ENCODE measurements at regions not wholly inside any gene's neighbourhood (a gene's known extent, or its start where the extent isn't known, plus 50 kb on each side); places are given as distances from the start of the nearest gene placed in this dataset.
"Not testable (repeated sequence)": the region's sequence is repeated elsewhere in the genome, so short reads cannot be mapped to it uniquely, and the experiment has no call there.

DNA sequence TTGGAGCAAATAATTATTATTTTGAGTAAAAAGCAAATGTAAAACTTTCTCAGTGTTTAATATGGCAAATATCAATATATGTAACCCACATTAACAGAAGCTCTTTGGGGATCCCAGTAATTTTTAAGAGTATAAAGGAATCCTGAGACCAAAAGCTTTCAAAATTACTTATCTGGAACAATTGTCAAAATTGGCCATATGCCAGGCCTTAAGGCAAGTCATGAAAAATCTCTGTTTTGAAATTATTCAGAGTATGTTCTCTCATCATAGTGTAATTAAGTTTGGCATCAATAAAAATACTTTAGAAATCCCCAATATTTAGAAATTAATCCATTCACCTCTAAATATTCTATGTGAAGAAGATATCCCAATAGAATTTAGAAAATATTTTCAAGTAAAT is 225.3 kb upstream of the ARL4C start:
- DNase-seq (ENCODE audit: low read depth), result no peak

DNA sequence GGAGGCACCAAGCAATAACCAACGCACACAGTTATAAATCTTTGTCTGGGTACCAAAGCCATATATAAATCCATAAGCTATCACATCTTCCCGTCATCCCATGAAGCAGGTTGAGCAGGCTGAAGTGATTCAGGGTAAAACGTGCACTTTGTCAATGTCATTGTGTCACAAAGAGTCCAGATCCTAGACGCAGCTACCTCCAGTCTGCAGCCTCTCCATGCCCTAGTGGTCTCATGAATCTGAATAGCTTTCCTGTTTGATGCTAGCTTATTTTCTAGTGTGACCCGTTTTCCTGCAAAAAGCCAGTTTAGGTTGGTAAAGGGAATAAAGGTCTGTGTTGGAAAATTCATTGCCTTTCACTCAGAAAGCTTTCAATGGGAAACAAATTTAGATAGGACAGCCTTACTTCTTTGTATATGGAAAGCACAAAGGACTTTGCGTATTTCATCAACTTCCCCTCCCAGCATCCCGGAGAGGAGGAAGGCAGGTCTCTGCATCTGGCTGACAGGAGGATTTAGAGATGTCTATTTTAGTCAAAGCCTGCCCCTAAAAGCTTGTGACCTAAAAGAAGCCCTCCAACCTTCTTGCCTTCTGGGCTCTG is 222.3 kb upstream of the ARL4C start:
- no peak for DNase-seq (ENCODE audit: low read depth)

DNA sequence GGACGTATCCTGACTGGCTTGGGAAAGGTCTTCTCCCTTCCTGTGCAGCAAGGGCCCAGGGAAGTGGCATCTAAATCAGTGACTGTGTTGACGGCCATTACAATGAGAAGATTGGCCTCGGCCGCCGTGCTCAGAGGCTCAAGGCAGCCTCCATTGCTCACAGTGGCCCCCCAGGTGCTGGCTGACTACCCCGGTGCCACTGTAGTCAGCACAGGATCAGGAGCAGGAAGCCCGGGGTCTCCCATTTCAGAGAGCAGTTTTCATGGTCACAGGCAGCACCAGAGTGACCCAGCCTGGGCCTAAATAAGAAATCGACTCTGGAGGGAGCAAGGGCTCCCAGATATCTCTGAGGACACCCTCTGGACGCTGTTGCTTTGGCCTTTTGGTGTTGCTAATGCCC is 219.4 kb upstream of the ARL4C start:
- no peak for DNase-seq (ENCODE audit: low read depth)

DNA sequence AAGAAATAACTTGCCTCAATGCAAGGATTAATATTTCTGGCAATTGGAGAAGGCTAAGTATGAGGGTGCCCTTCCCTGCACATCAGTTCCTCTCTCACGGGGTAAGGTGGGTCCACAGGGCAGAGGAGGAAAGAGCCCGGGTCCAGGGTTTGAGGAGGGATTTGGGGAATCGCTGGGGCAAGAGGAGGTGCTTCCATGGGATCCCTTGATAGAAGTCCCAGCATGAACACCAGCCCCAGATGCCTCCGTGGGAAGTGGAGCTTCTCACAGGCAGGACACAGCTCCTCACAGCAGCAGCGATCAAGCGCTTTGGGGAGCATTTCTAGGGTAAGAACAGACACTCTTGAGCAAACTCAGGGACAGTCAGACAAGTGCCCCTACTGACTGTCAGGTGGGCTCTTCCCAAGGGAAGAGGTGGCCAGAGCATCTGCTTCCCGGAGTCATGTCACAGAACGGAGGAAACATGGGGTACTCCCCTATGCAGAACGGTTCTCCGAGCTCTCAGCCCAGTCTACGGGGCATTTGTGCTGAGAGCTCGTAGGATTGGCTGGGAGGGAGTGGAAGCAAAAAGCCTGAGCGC is 218.9 kb upstream of the ARL4C start:
- DNase-seq (ENCODE audit: low read depth), result no peak

DNA sequence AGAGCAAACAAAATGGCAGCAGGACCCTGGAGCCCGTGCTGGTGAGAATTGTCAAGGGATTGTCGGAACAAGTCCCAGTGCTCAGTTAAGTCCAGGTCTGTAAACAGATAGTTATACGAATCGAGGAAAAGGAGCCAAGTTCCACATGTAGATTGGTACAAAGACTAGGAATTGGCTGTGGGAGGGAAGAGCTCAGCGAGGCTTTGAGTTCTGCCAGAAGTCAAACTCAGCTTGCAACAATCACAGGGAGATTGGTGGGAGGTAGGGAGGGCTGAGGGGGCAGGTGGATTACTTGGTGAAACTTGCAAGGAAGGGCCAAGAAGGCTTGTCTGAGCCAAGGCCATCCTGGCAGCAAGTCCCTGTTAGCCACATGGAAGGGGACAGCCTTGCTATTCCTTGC is 217.8 kb upstream of the ARL4C start:
- DNase-seq (ENCODE audit: low read depth), result no peak

DNA sequence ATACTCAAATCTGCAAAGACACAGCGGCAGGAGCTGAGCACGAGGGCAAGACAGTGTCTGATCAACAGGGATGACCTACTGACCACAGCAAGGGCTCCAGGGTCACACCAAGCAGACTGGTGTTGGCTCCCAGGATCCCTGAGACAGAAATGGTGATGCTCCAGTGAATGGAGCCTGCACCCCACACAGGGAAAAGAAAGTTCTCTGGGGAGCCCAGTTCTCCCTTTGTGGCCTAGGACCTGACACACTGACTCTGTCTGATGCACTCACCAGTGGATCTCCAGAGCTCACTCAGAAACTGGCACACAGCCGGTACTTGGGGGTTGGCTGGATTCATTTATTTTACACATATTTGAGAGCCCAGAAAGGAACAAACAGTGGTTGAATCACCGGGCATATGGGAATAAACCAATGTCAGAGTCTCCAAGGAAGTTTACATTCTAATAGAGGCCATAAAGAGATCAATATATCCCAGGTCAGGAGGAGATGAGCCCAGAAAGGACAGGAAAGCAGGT is 215.6 kb upstream of the ARL4C start:
- DNase-seq (ENCODE audit: low read depth), result no peak

DNA sequence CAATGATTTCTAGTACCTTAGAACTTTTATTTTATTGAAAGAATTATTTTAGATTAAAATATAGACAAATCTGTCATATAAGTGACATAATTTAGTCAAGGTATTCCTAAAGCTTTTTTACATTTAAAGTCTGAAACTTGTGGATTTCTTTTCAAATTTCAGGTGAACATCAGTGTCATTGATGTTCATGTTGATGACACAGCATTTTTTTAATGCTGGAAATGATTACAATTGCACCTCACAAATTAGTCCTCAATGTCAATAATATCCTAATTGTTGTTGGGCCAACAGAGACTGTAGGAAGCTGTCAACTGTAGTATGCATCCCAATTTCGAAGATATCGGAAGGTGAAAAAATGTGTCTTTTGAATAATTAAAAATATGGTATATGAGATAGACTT is 214.4 kb upstream of the ARL4C start:
- DNase-seq (ENCODE audit: low read depth), result no peak

DNA sequence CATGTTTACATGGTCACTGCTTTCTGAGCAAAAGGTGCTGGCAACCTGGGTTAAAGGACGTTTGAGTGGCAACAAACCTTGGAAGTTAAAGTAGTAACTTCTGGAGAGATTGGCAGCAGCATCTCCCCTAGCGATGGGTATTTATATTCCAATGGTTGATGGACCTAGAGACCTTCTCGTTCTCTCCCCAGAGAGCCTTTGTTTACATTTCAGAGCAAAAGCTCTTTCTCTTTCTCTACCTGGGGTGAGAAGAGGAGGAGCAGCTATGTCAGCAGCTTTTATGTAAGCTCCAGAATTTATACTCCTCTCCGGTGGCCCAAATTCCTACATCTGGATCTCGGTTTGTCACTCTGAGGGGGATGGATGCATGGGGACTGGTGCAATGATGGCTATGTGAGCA is 213.7 kb upstream of the ARL4C start:
- DNase-seq (ENCODE audit: low read depth), result no peak

DNA sequence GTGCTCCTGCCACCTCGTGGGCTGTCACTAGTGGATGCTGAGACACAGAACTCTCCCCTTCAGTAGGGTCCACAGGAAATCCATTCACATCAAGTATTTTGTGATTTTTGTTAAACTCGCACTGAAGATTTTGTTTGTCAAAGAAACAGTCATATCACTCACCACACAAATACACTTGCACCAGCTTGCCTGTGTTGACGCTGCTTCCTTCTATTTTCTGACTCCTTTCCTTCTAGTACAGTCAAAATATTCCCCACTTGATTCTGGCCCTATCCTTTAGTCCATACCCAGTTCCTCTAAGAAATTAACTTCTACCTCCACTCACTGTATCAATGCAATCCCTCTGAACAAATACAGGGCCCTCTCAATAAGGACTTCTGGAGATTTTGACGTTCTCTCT is 213.2 kb upstream of the ARL4C start:
- DNase-seq (ENCODE audit: low read depth), result no peak

DNA sequence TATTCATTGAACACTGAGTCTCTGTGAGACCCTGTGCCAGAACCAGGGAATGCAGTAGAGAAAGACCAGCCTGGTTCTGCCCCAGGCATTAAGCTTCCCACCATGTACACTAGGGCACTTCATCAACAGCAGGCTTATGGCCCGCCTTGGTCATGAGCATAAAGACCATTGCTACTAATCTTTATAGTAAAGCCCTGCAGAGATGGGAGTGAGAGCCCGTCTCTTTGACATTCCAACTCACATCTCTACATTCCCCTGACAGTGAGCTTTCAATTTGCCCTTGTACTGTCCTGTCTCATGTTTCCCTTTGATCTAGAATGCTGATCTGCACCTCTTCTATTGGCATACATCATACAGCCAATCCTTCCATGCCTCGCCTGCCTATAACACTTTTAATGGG is 211.8 kb upstream of the ARL4C start:
- DNase-seq (ENCODE audit: low read depth), result no peak

DNA sequence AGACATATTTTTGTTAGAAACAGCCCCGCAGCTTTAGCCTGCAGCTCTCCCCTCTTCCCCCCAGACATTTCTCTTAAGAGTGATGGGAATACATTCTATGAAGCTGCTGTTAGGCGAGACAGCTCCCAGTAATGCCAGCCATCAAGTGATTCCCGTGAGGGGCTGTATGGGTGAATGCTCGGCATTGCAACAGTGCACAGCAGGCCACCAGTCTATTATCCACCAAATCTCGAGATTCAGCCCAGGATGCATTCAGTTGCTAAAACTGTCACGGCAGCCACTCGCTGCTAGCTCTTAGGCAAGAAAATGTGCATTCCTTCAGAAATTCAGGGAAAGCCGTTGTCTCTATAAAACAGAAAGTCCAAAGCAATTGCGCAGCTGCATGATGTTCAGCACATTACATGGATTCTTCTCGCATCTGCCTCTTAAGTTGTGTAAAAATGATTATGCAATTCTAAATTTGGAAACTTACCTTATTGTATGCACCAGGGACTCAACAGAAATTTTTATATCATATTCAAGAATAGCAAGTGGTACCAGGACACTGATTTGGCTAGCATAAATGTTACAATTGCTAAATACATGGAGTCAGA is 211.3 kb upstream of the ARL4C start:
- no peak for DNase-seq (ENCODE audit: low read depth)

DNA sequence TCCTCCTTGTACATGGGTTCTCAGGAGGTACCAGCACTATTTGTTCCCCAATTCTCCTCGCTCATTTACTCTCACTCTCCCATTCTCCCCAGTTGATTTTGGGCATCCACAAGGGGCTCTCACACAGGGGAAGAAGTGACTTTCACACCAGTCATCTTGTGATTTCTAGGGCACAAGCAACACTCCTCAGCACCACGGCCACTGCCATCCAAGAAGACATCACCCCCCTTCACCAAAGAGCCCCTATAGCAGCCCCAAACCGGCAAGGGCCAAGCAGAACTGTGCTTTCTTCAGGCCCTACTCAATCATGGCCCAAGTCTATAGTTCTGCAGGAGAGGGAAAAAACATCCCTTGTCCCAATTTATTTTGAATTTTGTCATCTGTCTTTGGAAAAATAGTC is 209.2 kb upstream of the ARL4C start:
- DNase-seq (ENCODE audit: low read depth), result no peak

DNA sequence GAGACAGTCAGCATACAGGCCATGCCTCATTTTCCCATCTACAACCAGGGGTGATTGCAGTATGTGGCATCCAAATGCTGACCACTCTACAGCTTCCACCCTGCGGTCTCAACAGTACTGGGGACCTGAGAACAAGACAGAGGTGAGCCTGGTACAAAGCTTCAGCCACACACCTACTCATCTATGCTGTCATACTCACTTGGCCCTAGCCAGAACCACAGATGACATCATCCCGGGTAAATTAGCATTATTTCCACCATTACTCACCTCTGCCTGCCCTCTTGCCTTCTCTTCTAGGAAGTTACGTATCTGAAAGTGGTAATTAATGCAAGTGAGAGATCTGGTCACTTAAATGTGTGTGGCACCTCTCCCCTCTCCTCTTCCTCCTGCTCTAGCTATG is 208.2 kb upstream of the ARL4C start:
- no peak for DNase-seq (ENCODE audit: low read depth)

DNA sequence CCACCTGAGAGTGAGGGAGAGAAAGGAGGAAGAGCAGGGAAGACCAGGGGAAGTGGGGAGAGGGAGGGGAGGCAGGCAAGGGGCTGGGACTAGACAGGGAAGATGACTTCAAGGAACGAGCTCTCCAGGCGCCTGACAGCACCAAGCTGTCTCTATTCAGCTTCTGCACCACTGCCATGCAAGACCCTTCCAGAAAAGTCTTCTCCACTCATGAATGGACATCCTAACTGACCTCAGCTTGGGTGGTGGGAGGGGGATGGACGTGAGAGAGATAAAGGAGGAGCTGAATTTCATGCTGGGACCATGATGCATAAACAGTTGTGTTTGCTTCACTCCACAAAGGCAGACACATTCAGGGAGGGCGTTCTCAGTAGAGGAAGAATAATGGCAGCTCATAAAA is 206.4 kb upstream of the ARL4C start:
- no peak for DNase-seq (ENCODE audit: low read depth)

DNA sequence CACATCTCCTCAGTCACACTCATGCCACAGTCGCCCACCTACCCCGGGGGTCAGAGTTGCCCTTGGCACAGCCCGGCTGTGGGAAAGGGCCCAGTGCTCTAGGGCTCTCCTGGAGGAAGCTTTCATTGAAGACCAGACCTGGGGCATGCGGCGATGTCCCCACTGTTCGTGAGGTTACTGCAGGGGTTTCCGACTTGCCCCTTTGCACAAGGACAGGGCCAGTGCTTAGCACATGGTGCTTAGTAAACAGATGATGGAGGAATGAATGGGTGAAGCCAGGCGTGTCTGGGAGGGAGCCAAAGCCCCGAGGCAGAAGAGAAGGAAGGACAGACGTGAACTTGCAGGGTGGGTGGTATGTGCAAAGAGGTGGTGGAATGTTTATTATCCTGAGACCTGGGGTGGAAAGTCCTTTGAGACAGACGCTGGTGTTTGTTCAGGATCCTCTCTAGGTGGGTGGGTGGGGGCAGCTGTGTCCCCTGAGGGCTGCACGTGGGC is 205.9 kb upstream of the ARL4C start:
- no peak for DNase-seq (ENCODE audit: low read depth)

DNA sequence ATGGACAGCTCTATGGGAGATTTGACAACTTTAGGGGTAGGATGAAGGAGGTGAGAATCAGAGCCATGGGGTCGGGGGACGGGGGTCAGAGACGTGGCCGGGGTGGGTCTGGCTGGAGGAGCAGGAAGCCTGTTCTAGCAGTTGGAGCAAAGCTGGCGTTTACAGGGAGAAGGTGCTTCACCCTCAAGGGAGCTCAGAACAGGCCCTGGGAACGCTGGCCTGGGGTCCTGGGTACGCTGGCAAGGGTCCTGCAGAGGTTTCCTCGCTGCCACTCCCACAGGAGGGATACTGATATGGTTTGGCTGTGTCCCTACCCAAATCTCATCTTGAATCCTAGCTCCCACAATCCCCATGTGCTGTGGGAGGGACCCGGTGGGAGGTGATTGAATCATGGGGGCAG is 205.0 kb upstream of the ARL4C start:
- DNase-seq (ENCODE audit: low read depth), result no peak

DNA sequence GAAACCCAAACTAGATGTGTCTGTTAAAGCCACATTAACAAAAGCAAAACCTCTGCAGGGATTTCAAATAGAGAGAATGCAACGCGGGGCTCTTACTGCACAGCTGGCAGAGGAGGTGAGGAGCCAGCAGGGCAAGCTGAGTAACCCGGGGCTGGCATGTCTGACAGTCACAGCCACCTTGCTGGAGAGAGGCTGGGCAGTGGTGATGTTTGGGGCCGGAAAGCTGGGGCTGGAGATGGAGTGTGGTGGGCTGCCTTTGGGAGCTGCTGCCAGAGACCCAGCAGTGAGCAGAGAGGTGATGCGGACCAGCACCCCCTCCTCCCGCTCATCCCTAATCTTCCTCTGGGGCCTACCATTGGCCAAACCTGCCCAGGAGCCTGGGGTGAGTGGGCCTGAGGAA is 204.5 kb upstream of the ARL4C start:
- no peak for DNase-seq (ENCODE audit: low read depth)

DNA sequence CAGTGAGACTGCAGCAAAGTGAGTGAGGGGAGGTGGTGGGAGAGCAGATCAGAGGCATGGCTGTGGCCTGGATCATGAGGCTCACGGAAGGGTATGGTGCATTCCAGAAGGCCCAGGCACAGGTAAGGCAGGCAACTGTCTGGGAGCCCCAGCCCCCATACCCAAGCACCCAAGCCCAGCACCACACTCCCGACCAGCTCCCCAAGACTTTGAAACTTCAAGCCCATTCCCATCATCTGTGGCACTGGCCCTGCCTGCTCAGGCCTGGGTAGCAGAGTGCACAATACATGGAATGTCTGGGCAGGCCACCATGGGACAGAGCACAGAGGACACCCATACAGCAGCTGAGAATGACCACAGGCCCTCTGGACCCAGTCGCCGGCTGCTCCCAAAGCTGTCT is 202.6 kb upstream of the ARL4C start:
- no peak for DNase-seq (ENCODE audit: low read depth)

DNA sequence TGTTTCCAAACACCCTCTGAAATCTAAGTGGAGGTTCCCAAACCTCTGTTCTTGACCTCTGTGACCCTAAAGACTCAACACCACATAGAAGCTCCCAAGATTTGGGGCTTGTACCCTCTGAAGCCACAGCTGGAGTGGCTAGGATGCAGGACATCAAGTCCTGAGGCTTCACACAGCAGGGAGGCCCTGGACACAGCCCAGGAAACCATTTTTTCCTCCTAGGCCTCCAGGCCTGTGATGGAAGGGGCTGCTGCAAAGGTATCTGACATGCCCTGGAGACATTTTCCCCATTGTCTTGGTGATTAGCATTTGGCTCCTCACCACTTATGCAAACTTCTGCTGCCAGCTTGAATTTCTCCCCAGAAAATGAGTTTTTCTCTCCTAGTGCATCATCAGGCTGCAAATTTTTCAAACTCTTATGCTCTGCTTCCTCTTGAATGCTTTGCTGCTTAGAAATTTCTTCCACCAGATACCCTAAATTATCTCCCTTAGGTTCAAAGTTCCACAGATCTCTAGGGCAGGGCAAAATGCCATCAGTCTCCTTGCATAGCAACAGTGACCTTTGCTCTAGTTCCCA is 200.5 kb upstream of the ARL4C start:
- not testable (repeated sequence) for DNase-seq (ENCODE audit: low read depth)

DNA sequence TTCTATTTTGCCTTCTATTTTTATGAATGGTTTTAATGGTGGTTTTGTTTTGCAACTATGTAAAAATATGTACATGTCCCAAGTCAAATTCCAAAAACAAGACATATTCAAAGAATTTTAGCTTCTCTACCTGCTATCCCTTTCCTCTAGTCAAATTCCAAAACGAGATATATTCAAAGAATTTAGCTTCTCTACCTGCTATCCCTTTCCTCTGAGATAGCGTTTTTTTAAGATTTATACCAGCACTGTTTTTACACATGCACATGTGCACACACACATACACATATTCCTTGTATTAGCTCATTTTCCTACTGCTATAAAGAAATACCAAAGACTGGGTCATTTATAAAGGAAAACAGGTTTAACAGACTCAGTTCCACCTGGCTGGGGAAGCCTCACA is 199.1 kb upstream of the ARL4C start:
- DNase-seq (ENCODE audit: low read depth), result no peak

DNA sequence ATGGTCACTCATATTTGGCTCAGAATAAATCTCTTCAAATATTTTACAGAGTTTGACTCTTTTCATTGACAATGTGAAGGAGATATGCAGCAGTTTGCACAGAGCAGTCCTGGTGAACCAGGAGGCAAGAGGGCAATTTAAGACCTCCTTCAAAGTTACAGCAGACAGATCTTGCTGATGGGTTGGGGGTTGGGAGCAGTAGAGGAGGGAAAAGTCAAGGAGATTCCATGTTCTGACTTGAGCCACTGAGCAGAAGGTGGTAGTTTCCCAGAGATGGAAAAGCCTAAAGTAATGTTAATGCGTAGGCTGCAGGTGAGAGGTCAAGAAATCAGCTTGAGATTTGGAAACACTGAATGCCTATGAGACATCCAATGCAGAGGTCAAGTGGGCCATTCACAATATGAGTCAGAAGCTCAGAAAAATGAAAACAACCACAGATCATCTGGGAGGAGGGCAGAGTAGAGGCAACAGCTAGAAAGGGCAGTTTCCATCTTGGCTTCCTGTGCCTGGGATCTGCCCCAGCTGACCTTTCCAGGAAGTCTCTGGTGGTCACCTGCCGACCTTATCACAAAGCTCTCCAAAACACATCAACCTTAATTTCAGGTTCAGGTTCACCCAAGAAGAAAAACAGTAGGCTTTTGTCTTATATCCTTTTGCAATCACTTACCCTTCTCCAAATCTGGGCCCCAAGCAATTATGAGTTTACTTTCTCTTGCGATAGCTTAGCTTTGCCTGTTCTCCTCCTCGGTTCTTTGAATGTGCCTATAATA is 197.5 kb upstream of the ARL4C start:
- no peak for DNase-seq (ENCODE audit: low read depth)

DNA sequence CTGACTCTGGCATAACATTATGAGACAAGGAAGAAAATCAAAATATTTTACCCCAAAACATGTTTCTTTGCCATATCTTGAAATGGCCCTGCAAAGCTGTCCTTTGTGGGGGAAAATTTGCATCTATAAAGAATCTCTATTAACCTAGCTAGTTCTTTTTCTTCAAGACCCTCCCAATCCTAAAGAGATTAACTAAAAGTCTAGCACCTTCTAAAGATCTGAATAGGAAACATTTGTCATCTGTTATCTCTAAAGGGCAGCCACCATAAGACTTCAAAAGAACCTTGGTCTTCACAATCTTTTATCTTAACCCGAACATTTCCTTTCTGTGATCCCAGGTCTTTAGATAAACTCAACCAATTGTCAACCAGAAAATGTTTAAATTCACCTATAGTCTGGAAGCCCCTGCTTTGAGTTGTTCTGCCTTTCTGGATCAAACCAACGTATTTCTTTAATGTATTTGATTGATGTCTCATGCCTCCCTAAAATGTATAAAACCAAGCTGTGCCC is 196.9 kb upstream of the ARL4C start:
- DNase-seq (ENCODE audit: low read depth), result not testable (repeated sequence)

All from stimulated activated CD8-positive, alpha-beta memory T cell treated with anti-CD3 and anti-CD28 coated beads, Interleukin-15, amount 100 ng/mL, for 1 hour (primary cell).